ENCODE measurements at regions not wholly inside any gene's neighbourhood (a gene's known extent, or its start where the extent isn't known, plus 50 kb on each side); places are given as distances from the start of the nearest gene placed in this dataset.
"Not testable (repeated sequence)": the region's sequence is repeated elsewhere in the genome, so short reads cannot be mapped to it uniquely, and the experiment has no call there.

GRCh38 chr5:86977808-86978207 lies 289.9 kb upstream of the RASA1 start:
- DNase-seq (ENCODE audit: low read depth) = no peak

DNA sequence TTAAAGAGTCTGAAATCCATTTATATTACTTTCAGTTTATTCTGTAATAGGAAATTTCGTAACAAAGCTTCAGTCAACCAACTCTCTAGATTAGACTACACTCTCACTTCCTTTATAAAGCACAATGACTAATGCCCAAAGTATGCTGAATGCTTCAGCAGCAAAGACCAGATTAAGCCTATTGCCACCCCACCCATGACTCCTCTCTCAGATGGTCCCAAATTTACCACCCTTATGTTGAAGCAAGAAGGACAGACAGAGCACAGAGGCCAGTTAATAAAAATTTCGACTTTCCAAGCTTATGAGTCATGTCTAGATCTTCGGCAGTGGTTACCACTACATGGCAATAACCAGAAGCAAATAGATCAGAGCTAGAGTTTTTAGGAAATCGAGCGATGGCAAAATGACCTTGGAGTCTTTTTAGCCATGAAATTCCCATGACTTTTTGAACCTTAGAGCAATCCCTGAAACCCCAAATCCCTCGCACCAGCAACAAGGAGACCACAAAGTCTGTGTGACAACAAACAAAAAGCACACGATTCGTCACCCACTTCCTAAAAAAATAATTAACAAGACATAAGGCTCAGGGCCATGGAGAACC lies 287.8 kb upstream of the RASA1 start:
- DNase-seq (ENCODE audit: low read depth) = no peak

DNA sequence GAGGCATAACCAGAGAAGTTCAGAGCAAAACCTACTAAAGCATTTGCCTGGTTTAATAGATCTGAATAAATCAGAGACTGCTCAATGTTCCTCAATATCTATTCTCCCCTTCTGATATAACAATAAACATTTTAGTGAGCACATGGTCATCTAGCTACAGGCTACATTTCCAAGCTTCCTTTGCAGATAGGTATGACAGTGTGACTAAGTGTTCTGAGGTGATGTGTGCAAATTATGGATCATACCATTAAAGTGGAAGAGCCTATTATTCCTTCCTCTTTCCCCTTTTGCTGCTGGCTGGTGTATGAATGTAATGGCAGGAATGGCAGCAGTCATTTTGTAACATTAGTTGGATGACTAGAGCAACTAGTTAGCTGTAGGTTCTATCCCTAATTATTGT lies 285.8 kb upstream of the RASA1 start:
- no peak for DNase-seq (ENCODE audit: low read depth)

DNA sequence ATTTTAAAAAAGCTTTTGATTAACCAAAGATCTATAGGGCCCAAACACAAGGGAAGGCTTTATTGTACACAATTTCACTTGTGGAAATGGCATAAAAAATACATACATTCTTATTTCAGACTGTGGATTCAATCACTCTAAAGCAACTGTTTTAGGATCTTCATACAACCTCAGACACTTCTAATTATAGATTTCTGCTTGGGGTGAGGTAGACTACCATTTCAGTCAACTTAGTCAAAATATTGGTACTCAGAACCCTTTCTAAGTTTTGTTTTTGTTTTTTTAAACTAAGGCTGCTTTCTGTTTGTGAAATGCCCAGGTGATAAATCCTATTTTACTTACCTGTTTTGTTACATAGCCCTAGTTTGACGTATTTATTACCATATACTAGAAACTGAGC lies 284.5 kb upstream of the RASA1 start:
- DNase-seq (ENCODE audit: low read depth) = no peak

DNA sequence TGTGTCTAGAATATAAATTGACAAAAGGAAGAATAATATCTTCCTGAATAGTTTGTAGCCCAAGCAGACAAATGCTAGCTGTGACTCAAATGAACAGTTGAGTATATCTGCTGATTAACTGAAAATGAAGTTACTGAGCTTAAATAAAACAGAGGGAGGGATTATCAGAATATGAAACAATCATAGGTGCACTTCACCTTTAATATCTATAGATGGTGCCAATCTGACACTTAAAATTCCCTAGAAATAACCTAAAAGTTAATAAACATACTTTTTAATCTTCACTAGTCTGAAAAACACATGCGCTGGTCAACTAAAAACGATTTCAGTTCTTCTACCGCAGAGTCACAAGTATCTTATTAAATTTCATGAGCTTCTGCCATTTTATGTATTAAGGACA lies 280.8 kb upstream of the RASA1 start:
- DNase-seq (ENCODE audit: low read depth) = no peak

DNA sequence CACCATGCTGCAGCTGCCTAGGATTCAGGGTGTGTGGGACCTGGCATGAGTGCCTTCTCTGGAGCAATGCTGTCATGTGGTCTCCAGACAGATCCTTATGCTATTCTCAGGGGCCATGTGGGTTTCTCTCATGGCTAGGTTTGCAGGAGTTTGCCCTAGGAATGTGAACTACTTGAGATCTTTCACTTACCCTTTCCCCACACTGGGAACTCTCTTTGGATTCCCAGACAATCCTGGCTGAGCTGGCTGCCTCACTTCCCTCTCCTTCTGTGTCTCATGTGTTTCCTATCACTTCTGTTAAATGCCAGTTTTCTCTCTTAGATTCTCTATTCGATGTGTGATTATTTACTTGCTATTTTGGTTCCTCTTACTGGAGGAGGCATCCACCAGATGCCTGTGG lies 270.2 kb upstream of the RASA1 start:
- no peak for DNase-seq (ENCODE audit: low read depth)

GRCh38 chr5:86999951-87000350 lies 267.7 kb upstream of the RASA1 start:
- no peak for DNase-seq (ENCODE audit: low read depth)

DNA sequence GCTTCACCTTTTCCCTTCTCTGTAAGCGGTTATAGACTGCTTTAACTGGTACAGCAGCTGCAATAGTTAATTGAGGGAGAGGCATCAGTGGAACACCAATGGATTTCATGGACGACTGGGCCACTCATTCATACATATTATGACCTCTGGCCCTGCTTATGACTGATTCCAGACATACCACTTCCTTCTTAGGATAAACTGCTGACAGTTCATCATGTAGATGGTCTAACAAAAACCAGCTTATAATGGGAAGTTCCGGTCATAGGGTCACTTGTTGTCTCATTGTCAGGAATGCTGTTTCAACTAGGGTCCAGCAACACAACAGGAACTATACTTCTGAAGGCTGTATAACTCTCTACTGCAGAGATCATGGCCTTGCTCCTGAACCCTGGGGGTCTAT lies 265.2 kb upstream of the RASA1 start:
- no peak for DNase-seq (ENCODE audit: low read depth)

- DNase-seq (ENCODE audit: low read depth) = no peak
These were observed 263.6 kb upstream of the RASA1 start for GRCh38 chr5:87004101-87004500.

GRCh38 chr5:87007737-87008136 lies 259.9 kb upstream of the RASA1 start:
- DNase-seq (ENCODE audit: low read depth) = no peak

GRCh38 chr5:87008751-87009560 lies 258.7 kb upstream of the RASA1 start:
- no peak for DNase-seq (ENCODE audit: low read depth)

DNA sequence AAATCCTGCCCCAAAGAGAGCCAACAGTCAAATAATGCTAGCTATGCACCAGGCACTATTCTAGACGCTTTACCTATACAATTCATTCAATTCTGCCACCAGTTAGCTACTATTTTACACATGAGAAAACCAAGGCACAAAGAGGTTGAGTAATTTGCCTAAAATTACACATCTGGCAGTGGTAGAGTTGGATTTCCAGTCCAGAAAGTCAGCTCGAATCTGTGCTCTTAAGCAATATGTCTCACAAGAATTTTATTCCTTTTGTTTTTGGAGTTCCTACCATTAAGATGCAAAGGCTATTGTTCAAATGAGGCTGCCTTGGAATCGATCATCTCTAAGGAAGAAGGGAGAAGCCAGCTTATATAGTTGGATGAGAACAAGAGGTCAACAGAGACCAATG lies 256.9 kb upstream of the RASA1 start:
- no peak for DNase-seq (ENCODE audit: low read depth)

- DNase-seq (ENCODE audit: low read depth) = no peak
These were observed 251.8 kb upstream of the RASA1 start for GRCh38 chr5:87015901-87016300.

- DNase-seq (ENCODE audit: low read depth) = no peak
These were observed 247.4 kb upstream of the RASA1 start for GRCh38 chr5:87020099-87020934.

DNA sequence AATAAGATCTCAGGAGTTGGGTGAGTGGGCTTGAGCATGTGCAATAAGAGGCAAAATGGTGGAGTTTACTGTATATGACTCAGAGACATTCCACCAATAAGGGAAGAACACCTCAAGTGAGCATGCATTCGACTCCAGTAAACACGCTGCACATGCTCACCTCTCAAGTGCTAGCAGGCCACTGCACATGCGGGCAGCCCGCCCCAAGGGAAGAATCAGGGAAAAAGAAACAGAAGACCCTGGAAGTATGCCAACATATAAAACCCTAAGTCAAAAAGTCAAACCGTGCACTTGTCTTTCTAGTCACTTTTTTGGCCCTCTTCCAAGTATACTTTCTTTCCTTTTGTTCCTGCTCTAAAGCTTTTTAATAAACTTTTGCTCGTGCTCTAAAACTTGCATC lies 245.3 kb upstream of the RASA1 start:
- no peak for DNase-seq (ENCODE audit: low read depth)

DNA sequence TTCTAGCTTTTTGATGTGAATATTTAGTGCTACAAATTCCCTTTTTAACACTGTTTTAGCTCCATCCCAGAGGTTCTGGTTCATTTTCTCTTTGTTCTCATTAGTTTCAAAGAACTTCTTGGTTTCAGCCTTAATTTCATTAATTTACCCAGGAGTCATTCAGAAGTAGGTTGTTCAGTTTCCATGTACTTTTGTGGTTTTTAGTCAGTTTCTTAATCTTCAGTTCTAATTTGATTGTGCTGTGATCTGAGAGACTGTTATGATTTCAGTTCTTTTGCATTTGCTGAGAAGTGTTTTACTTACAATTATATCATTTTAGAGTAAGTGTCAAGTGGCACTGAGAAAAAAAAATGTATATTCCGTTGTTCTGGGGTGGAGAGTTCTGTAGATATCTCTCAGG lies 240.1 kb upstream of the RASA1 start:
- DNase-seq (ENCODE audit: low read depth) = no peak

GRCh38 chr5:87029951-87030350 lies 237.7 kb upstream of the RASA1 start:
- DNase-seq (ENCODE audit: low read depth) = no peak

- DNase-seq (ENCODE audit: low read depth) = no peak
These were observed 237.0 kb upstream of the RASA1 start for GRCh38 chr5:87030699-87031098.

DNA sequence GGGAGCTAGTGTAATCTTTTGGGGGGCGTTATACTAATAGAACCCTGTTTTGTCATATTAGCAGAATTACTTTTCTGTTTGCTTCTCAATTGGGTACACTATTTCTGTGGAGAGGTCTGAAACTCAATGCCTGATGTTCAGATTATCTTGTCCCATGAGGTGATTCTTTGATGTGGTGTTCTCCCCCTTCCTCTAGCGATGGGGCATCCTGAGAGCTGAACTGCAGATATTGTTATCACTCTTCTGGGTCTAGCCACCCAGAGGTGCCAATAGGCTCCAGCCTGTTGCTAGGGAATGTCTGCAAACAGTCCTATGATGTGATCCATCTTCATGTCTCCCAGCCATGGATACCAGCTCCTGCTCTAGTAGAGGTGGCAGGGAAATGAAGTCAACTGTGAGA lies 233.1 kb upstream of the RASA1 start:
- no peak for DNase-seq (ENCODE audit: low read depth)

GRCh38 chr5:87042554-87042953 lies 225.1 kb upstream of the RASA1 start:
- DNase-seq (ENCODE audit: low read depth) = no peak

DNA sequence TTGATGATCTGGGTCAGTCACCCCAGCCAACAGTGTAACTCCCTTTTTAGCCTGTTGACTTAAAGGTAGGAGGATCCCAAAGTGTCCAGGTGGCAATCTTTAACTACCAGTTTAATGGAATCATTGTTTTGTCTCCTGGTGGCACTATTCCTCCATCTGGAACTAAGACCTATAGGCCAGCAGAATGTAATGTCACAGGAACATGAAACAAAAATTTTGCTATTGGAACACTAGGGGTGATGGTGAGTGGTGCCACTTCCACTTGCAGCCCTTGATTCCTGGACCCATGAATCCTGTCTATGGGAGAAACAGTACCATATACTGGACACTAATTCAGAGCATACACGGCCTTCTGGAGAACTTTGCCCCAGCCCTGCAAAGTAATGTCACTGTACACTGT lies 219.5 kb upstream of the RASA1 start:
- no peak for DNase-seq (ENCODE audit: low read depth)

DNA sequence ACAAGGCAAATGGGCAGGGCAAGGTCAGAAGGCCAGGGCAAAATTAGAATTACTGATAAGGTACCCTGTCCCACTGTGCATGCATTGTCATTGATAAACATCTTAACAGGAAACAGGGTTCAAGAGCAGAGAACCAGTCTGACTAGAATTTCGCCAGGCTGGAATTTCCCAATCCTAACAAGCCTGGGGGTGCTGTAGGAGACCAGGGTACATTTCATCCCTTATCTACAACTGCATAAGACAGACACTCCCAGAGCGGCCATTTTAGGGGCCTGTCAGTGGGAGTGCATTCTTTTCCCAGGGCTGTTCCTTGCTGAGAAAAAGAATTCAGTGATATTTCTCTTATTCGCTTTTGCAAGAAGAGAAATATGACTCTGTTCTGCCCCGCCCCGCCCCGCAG lies 218.7 kb upstream of the RASA1 start:
- DNase-seq (ENCODE audit: low read depth) = not testable (repeated sequence)

GRCh38 chr5:87051502-87052113 lies 216.1 kb upstream of the RASA1 start:
- DNase-seq (ENCODE audit: low read depth) = no peak
